GM10266 (cell line): ENCODE measurements at regions not wholly inside any gene's neighbourhood (a gene's known extent, or its start where the extent isn't known, plus 50 kb on each side); places are given as distances from the start of the nearest gene placed in this dataset.

Experiments used
- DNase-seq: peaks from one replicate; pipeline ENCODE4 v3.0.0; 2012; ENCODE audit errors: extremely low spot score
- CTCF ChIP-seq: IDR thresholded peaks from 2 replicates; pipeline ENCODE4 v1.5.1; 2012; ENCODE audit warnings: mild to moderate bottlenecking, low read depth; ENCODE audit not compliant: control insufficient read depth, insufficient read depth; ENCODE audit errors: missing control alignments

- DNase-seq, result no peak
- TF ChIP-seq CTCF, result no peak
These were observed 385.4 kb upstream of the RND3 start for GRCh38 chr2:150872756-150873395.

GRCh38 chr2:150866431-150866830 is 379.0 kb upstream of the RND3 start:
- no peak for DNase-seq
- TF ChIP-seq CTCF, result no peak

- DNase-seq, result no peak
- no peak for TF ChIP-seq CTCF
These were observed 376.2 kb upstream of the RND3 start for GRCh38 chr2:150863691-150864090.

GRCh38 chr2:150860301-150860700 is 372.8 kb upstream of the RND3 start:
- DNase-seq, result no peak
- TF ChIP-seq CTCF, result no peak

GRCh38 chr2:150859877-150860276 is 372.4 kb upstream of the RND3 start:
- DNase-seq, result no peak
- TF ChIP-seq CTCF, result no peak

GRCh38 chr2:150859162-150859561 is 371.7 kb upstream of the RND3 start:
- DNase-seq, result no peak
- no peak for TF ChIP-seq CTCF

GRCh38 chr2:150858382-150858781 is 370.9 kb upstream of the RND3 start:
- no peak for DNase-seq
- TF ChIP-seq CTCF, result no peak
